ENCODE measurements at regions not wholly inside any gene's neighbourhood (a gene's known extent, or its start where the extent isn't known, plus 50 kb on each side); places are given as distances from the start of the nearest gene placed in this dataset.

DNA sequence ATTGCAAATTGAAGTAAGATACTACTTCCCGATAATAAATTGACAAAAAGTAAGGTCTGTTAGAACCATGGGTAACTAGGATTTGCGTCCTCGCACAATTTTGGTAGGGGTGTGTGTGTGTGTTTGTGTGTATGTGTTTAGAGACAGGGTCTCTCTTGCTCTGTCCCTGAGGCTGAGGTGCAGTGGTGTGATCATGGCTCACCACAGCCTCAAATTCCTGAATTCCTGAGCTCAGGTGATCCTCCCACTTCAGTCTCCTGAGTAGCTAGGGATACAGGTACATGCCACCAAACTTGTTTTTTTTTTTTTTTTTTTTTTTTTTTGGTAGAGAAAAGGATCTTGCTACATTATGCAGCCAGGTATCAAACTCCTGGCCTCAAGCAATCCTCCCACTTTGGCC lies 209.2 kb upstream of the ESRRG start:
- Histone ChIP-seq H3K9me3 (no peaks in the 10 kb centered on the region), H3K4me1 (no peaks in the 10 kb centered on the region), H3K27ac (no peak overlapping the region), H3K4me2 (no peak overlapping the region), H3K4me3 (no peak overlapping the region)
- ChIA-PET POLR2A (no interaction called here), CTCF (no interaction called here)
- TF ChIP-seq RCOR1 (IDR thresholded peaks at IDR 0.05; ENCODE audit: low read depth, low read length), result no peak
- TF ChIP-seq HOXB13 (CRISPR knock-in tag; IDR thresholded peaks at IDR 0.05; ENCODE audit: low read depth), result no peak
- TF ChIP-seq MAZ (IDR thresholded peaks at IDR 0.05; ENCODE audit: borderline replicate concordance, low read depth, low read length), result no peak
- TF ChIP-seq FOSL2 (IDR thresholded peaks at IDR 0.05), result no peak
- TF ChIP-seq FOSL2 (CRISPR knock-in tag; IDR thresholded peaks at IDR 0.05), result no peak
- no peak for TF ChIP-seq FOXS1 (CRISPR knock-in tag; IDR thresholded peaks at IDR 0.05)
- FAIRE-seq (no peak), ATAC-seq (no peak), DNase-seq (ENCODE audit: low read depth in 1 of 2, low spot score in 1 of 2) (no peak)
- WGBS (ENCODE audit: missing lambda C conversion rate), result 56% methylated on average over 3 of the region's 3 CpGs

DNA sequence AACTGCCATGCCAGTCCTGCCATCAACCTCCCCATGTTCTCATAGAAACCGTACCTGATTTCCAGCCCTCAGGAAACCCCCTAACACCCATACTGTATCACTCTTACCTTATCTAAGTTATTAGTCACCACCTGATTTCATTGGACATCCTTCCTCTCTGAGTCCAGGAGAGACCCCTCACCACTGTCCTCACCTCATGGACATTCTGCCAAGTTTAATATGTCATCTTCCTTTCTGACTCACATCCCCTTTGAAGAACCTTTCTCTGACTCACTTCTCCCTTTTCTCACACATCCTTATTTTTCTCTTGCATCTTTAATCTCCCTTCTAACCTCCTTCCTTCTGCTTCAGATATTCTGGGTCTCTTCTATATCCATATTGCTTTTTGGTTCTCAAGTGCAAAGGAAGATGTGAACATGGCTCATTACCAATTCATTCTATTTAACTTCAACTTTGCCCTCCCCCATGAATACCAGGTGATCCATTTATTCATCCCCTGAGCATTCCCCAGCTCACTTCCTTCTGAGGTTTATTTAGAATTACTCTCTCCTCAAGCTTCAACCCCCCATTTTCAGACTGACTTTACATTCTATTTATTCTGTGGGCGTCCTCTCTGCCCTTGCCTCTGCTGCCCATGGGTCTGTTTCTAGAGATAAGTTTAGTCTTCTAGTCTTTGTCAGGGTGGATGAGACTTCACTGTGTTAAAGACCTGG lies 206.8 kb upstream of the ESRRG start:
- POLR2A ChIA-PET, result no interaction called here
- Histone ChIP-seq H3K4me3 (no peak overlapping the region), H3K4me1 (no peaks in the 10 kb centered on the region), H3K4me2 (no peak overlapping the region), H3K9me3 (no peaks in the 10 kb centered on the region), H3K27ac (no peak overlapping the region)
- WGBS (ENCODE audit: missing lambda C conversion rate), result 2% methylated on average over 2 of the region's 2 CpGs
- DNase-seq (ENCODE audit: low read depth in 1 of 2, low spot score in 1 of 2) (no peak), ATAC-seq (no peak), FAIRE-seq (no peak)
- TF ChIP-seq ZSCAN20 (CRISPR knock-in tag; IDR thresholded peaks at IDR 0.05) (no peak), FOSL2 (IDR thresholded peaks at IDR 0.05) (no peak), FOSL2 (CRISPR knock-in tag; IDR thresholded peaks at IDR 0.05) (no peak), HEYL (CRISPR knock-in tag; IDR thresholded peaks at IDR 0.05) (no peak), EHF (CRISPR knock-in tag; IDR thresholded peaks at IDR 0.05) (no peak), RARB (CRISPR knock-in tag; IDR thresholded peaks at IDR 0.05) (no peak), POLR2AphosphoS2 (conservative IDR thresholded peaks at IDR 0.05; ENCODE audit: low read length) (no peak), FOXS1 (CRISPR knock-in tag; IDR thresholded peaks at IDR 0.05) (no peak), PHF8 (IDR thresholded peaks at IDR 0.05; ENCODE audit: borderline replicate concordance, low read depth) (no peak), CHD4 (IDR thresholded peaks at IDR 0.05; ENCODE audit: borderline replicate concordance) (no peak), HDAC2 (IDR thresholded peaks at IDR 0.05) (no peak), KDM5A (IDR thresholded peaks at IDR 0.05) (no peak), ESRRA (IDR thresholded peaks at IDR 0.05; ENCODE audit: borderline replicate concordance, low read length) (no peak), HOXB13 (CRISPR knock-in tag; IDR thresholded peaks at IDR 0.05; ENCODE audit: low read depth) (no peak), POLR2A (IDR thresholded peaks at IDR 0.05; ENCODE audit: low read length) (no peak), JUN (IDR thresholded peaks at IDR 0.05) (no peak)
- TF ChIP-seq, protein P1, sequence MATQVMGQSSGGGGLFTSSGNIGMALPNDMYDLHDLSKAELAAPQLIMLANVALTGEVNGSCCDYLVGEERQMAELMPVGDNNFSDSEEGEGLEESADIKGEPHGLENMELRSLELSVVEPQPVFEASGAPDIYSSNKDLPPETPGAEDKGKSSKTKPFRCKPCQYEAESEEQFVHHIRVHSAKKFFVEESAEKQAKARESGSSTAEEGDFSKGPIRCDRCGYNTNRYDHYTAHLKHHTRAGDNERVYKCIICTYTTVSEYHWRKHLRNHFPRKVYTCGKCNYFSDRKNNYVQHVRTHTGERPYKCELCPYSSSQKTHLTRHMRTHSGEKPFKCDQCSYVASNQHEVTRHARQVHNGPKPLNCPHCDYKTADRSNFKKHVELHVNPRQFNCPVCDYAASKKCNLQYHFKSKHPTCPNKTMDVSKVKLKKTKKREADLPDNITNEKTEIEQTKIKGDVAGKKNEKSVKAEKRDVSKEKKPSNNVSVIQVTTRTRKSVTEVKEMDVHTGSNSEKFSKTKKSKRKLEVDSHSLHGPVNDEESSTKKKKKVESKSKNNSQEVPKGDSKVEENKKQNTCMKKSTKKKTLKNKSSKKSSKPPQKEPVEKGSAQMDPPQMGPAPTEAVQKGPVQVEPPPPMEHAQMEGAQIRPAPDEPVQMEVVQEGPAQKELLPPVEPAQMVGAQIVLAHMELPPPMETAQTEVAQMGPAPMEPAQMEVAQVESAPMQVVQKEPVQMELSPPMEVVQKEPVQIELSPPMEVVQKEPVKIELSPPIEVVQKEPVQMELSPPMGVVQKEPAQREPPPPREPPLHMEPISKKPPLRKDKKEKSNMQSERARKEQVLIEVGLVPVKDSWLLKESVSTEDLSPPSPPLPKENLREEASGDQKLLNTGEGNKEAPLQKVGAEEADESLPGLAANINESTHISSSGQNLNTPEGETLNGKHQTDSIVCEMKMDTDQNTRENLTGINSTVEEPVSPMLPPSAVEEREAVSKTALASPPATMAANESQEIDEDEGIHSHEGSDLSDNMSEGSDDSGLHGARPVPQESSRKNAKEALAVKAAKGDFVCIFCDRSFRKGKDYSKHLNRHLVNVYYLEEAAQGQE (IDR thresholded peaks at IDR 0.05), result no peak
- TF ChIP-seq, protein P2, sequence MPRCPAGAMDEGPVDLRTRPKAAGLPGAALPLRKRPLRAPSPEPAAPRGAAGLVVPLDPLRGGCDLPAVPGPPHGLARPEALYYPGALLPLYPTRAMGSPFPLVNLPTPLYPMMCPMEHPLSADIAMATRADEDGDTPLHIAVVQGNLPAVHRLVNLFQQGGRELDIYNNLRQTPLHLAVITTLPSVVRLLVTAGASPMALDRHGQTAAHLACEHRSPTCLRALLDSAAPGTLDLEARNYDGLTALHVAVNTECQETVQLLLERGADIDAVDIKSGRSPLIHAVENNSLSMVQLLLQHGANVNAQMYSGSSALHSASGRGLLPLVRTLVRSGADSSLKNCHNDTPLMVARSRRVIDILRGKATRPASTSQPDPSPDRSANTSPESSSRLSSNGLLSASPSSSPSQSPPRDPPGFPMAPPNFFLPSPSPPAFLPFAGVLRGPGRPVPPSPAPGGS (IDR thresholded peaks at IDR 0.05), result no peak
- TF ChIP-seq, protein P3, sequence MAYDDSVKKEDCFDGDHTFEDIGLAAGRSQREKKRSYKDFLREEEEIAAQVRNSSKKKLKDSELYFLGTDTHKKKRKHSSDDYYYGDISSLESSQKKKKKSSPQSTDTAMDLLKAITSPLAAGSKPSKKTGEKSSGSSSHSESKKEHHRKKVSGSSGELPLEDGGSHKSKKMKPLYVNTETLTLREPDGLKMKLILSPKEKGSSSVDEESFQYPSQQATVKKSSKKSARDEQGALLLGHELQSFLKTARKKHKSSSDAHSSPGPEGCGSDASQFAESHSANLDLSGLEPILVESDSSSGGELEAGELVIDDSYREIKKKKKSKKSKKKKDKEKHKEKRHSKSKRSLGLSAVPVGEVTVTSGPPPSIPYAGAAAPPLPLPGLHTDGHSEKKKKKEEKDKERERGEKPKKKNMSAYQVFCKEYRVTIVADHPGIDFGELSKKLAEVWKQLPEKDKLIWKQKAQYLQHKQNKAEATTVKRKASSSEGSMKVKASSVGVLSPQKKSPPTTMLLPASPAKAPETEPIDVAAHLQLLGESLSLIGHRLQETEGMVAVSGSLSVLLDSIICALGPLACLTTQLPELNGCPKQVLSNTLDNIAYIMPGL (CRISPR knock-in tag; IDR thresholded peaks at IDR 0.05; ENCODE audit: borderline replicate concordance), result no peak
- CTCF ChIA-PET, result no interaction called here

All from A549 (cell line).